Adrenal gland (tissue), 5 donors: ENCODE measurements at regions not wholly inside any gene's neighbourhood (a gene's known extent, or its start where the extent isn't known, plus 50 kb on each side); places are given as distances from the start of the nearest gene placed in this dataset.

Source experiments
- POLR2A ChIP-seq, 2 donors: fragments of 450-650 bp; IDR thresholded peaks; one replicate each; pipeline ENCODE4 v1.6.1; 2017; ENCODE audit warnings: antibody characterized with exemption in 2 of 2, mild to moderate bottlenecking in 2 of 2, moderate library complexity in 1 of 2
- TF ChIP-seq, protein P1 (sequence below), 6 experiments: fragments of 450-650 bp in 4 of 6; fragments of 200-600 bp in 2 of 6; sonication (generic) in 1 of 6; IDR thresholded peaks; 1 replicate in 5 of 6; 2 replicates in 1 of 6; pipeline versions ENCODE4 v1.5.1 to v1.8.0; 2016 to 2021; ENCODE audit warnings: antibody characterized with exemption in 6 of 6, mild to moderate bottlenecking in 2 of 6, moderate library complexity in 1 of 6
- donor health status: DM: no; HTN: no; CAD: no.

DNA sequence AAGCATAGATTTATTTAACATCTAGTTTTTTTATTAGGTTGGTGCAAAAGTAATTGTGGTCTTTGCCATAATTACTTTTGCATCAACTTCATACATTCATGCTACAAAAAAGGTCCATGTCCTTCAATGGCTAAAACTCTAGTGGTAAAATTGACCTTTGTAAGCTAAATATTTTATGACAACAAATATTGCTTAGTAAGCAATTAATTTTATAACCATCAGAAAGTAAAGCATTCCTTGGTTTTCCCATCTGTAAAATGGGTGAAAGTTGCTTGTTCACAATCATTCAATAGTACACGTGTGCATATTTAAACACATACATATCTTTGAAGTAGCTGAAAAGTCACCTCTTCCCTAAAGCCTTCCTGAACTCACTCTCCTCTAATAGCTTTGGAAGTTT lies 789.6 kb downstream of the CDH8 start:
- TF ChIP-seq, protein P1, sequence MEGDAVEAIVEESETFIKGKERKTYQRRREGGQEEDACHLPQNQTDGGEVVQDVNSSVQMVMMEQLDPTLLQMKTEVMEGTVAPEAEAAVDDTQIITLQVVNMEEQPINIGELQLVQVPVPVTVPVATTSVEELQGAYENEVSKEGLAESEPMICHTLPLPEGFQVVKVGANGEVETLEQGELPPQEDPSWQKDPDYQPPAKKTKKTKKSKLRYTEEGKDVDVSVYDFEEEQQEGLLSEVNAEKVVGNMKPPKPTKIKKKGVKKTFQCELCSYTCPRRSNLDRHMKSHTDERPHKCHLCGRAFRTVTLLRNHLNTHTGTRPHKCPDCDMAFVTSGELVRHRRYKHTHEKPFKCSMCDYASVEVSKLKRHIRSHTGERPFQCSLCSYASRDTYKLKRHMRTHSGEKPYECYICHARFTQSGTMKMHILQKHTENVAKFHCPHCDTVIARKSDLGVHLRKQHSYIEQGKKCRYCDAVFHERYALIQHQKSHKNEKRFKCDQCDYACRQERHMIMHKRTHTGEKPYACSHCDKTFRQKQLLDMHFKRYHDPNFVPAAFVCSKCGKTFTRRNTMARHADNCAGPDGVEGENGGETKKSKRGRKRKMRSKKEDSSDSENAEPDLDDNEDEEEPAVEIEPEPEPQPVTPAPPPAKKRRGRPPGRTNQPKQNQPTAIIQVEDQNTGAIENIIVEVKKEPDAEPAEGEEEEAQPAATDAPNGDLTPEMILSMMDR (IDR thresholded peaks at IDR 0.05), result no peak
- TF ChIP-seq POLR2A (IDR thresholded peaks at IDR 0.05), result no peak
